ENCODE measurements at regions not wholly inside any gene's neighbourhood (a gene's known extent, or its start where the extent isn't known, plus 50 kb on each side); places are given as distances from the start of the nearest gene placed in this dataset.

DNA sequence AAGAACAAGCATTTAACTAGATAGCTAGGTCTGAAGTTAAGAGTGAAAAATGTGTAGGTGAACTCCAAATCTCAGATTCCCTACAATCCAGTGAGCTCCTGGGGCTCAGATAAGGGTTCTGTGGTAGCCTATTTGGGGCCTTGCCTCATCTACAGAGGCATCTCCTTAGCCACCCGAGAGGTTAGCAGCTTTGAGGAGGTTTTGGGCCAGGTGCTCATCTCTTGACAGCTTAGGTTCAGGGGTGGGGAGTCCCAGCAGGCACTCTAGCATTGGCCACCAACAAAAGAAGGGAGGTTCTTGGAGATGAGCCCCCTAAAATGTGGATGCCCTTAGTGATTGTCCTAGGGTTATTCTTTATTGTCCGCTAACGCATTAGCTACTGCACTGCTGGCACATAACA is 184.4 kb upstream of the B3GAT1 start:
- no peaks in the 10 kb centered on the region for H3K36me3 ChIP-seq
- H3K27me3 ChIP-seq: no peaks in the 10 kb centered on the region
- H3K4me1 ChIP-seq: no peaks in the 10 kb centered on the region
- no peak overlapping the region for H3K4me2 ChIP-seq
- TF ChIP-seq EZH2phosphoT487 (IDR thresholded peaks at IDR 0.05) (no peak), EZH2 (IDR thresholded peaks at IDR 0.05) (no peak)
- TF ChIP-seq, protein P1, sequence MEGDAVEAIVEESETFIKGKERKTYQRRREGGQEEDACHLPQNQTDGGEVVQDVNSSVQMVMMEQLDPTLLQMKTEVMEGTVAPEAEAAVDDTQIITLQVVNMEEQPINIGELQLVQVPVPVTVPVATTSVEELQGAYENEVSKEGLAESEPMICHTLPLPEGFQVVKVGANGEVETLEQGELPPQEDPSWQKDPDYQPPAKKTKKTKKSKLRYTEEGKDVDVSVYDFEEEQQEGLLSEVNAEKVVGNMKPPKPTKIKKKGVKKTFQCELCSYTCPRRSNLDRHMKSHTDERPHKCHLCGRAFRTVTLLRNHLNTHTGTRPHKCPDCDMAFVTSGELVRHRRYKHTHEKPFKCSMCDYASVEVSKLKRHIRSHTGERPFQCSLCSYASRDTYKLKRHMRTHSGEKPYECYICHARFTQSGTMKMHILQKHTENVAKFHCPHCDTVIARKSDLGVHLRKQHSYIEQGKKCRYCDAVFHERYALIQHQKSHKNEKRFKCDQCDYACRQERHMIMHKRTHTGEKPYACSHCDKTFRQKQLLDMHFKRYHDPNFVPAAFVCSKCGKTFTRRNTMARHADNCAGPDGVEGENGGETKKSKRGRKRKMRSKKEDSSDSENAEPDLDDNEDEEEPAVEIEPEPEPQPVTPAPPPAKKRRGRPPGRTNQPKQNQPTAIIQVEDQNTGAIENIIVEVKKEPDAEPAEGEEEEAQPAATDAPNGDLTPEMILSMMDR (IDR thresholded peaks at IDR 0.05): no peak
- H3F3A ChIP-seq (ENCODE audit: low read depth): no peaks in the 10 kb centered on the region
- no peaks in the 10 kb centered on the region for H3K9me3 ChIP-seq (ENCODE audit: low read depth)
- H4K20me1 ChIP-seq (ENCODE audit: low read depth): no peaks in the 10 kb centered on the region
- H3K27ac Mint-ChIP-seq: no peak overlapping the region
- DNase-seq (ENCODE audit: low spot score): no peak
- no peaks in the 10 kb centered on the region for H3K36me3 Mint-ChIP-seq
- no peaks in the 10 kb centered on the region for H3K79me2 ChIP-seq (ENCODE audit: low read depth)
- H3K4me3 Mint-ChIP-seq: no peak overlapping the region
- peaks cover 5% of the 10 kb centered on the region for H3K9me3 Mint-ChIP-seq
- H3K4me1 Mint-ChIP-seq: peaks cover 13% of the 10 kb centered on the region
- no peak overlapping the region for H3K4me3 ChIP-seq
- peaks cover 4% of the 10 kb centered on the region for H3K27me3 Mint-ChIP-seq (ENCODE audit: insufficient read depth, low read depth)
- H2AFZ ChIP-seq (replicated peaks): no peak overlapping the region
- H3K27ac ChIP-seq: no peak overlapping the region
- no peak overlapping the region for H3K9ac ChIP-seq

DNA sequence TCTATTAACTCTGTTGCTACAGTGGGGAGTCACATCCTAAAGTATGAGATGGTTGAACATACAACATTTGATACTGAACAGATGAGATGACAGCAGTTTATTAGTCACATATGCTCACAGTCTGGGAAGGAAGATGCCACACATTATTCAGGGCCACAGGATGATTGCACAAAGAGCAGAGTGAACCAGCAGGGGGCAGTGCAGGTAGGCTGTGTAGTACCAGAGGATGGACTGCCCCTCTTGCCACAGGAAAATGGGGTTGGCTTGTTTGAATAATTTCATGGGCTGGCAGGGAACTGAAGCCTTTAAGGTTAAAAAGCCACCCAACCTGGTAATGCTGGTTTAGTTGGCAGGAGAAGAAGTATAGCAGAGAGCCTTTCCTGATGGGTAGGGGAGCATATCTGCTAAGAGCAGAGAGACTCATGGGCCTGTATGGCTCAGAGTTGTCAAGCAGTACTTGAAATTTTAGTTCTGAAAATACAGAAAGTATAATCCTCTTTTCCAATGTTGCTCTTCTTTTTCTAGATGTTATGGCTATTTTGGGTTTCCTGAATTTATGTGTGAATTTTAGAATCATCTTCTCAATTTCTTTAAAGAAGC is 180.4 kb upstream of the B3GAT1 start:
- H3K9me3 ChIP-seq (ENCODE audit: low read depth): no peaks in the 10 kb centered on the region
- no peak overlapping the region for H2AFZ ChIP-seq (replicated peaks)

DNA sequence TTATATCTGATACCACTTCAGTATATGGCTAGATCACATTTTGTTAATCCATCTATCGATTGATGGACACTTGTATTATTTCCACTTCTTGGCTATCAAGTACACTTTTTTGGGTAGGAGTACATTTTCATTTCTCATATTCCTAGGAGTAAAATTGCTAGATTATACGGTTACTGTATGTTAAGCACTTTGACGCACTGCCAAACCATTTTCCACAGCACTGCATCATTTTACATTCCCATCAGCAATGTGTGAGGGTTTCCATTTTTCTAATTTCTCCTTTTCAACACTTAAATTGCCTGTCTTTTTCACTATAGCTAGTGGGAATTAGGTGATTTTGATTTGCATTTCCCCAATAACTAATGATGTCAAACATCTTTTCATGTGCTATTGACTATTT is 179.3 kb upstream of the B3GAT1 start:
- Mint-ChIP-seq H3K27me3 (ENCODE audit: insufficient read depth, low read depth) (peaks cover 14% of the 10 kb centered on the region), H3K4me3 (no peak overlapping the region), H3K27ac (no peak overlapping the region), H3K36me3 (no peaks in the 10 kb centered on the region), H3K9me3 (peaks cover 5% of the 10 kb centered on the region), H3K4me1 (peaks cover 3% of the 10 kb centered on the region)
- H3F3A ChIP-seq (ENCODE audit: low read depth): no peaks in the 10 kb centered on the region
- H3K79me2 ChIP-seq (ENCODE audit: low read depth): no peaks in the 10 kb centered on the region
- no peaks in the 10 kb centered on the region for H3K4me1 ChIP-seq
- no peaks in the 10 kb centered on the region for H4K20me1 ChIP-seq (ENCODE audit: low read depth)
- H3K27me3 ChIP-seq: no peaks in the 10 kb centered on the region
- no peak overlapping the region for H2AFZ ChIP-seq (replicated peaks)
- H3K4me3 ChIP-seq: no peak overlapping the region
- no peak for DNase-seq (ENCODE audit: low spot score)
- H3K36me3 ChIP-seq: no peaks in the 10 kb centered on the region
- no peaks in the 10 kb centered on the region for H3K9me3 ChIP-seq (ENCODE audit: low read depth)
- H3K27ac ChIP-seq: no peak overlapping the region
- no peak overlapping the region for H3K4me2 ChIP-seq
- no peak overlapping the region for H3K9ac ChIP-seq
- TF ChIP-seq, protein P1 (IDR thresholded peaks at IDR 0.05): no peak
- TF ChIP-seq EZH2 (IDR thresholded peaks at IDR 0.05): no peak
- no peak for TF ChIP-seq EZH2phosphoT487 (IDR thresholded peaks at IDR 0.05)

More for the DNA sequence above, 180.4 kb upstream of the B3GAT1 start:
- Histone ChIP-seq H3K27me3 (no peaks in the 10 kb centered on the region), H3K27ac (no peak overlapping the region), H3K4me2 (no peak overlapping the region), H4K20me1 (ENCODE audit: low read depth) (no peaks in the 10 kb centered on the region), H3K4me1 (no peaks in the 10 kb centered on the region), H3K4me3 (no peak overlapping the region), H3F3A (ENCODE audit: low read depth) (no peaks in the 10 kb centered on the region), H3K9ac (no peak overlapping the region), H3K36me3 (no peaks in the 10 kb centered on the region), H3K79me2 (ENCODE audit: low read depth) (no peaks in the 10 kb centered on the region)
- no peak overlapping the region for H3K4me3 Mint-ChIP-seq
- no peak overlapping the region for H3K27ac Mint-ChIP-seq
- H3K4me1 Mint-ChIP-seq: no peaks in the 10 kb centered on the region
- TF ChIP-seq, protein P1 (IDR thresholded peaks at IDR 0.05): peak; percentile 93
- TF ChIP-seq EZH2 (IDR thresholded peaks at IDR 0.05): no peak
- DNase-seq (ENCODE audit: low spot score): peak; percentile 86
- H3K27me3 Mint-ChIP-seq (ENCODE audit: insufficient read depth, low read depth): peaks cover 9% of the 10 kb centered on the region
- no peaks in the 10 kb centered on the region for H3K36me3 Mint-ChIP-seq
- peaks cover 5% of the 10 kb centered on the region for H3K9me3 Mint-ChIP-seq
